Choroid plexus epithelial cell (primary cell): ENCODE measurements at regions not wholly inside any gene's neighbourhood (a gene's known extent, or its start where the extent isn't known, plus 50 kb on each side); places are given as distances from the start of the nearest gene placed in this dataset.

Experiments
- DNase-seq: peaks from one replicate; pipeline ENCODE4 v3.0.0-alpha.2; 2010; ENCODE audit warnings: low read depth
- H3K4me3 ChIP-seq: 2 replicates; pipeline ENCODE4 v1.5.1; 2011; ENCODE audit warnings: low read depth, mild to moderate bottlenecking, control low read depth, low read length, moderate library complexity
- TF ChIP-seq, protein P1 (sequence below): conservative IDR thresholded peaks from 2 replicates; pipeline ENCODE4 v1.5.1; 2011; ENCODE audit warnings: low read depth, mild to moderate bottlenecking, control low read depth, inconsistent platforms, low read length, moderate library complexity

DNA sequence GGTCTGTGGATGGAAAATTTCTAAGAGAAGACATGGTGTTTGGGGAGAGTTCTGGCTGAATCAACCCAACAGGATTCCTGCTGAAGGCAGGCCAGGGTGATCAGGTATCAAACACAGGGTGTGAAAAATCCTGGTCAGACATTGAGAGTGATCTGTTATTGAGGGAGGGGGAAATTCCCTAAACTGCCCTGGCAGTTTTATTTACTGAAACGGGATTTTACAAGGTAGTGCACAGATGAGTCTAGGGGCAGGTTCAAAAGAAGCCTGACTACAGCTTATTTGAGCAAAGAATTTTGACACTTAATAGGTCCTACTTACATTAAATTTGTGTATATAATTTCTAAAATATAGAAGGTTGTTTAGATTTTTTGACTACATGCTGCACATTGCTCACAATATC lies 569.4 kb upstream of the RGS18 start:
- TF ChIP-seq, protein P1, sequence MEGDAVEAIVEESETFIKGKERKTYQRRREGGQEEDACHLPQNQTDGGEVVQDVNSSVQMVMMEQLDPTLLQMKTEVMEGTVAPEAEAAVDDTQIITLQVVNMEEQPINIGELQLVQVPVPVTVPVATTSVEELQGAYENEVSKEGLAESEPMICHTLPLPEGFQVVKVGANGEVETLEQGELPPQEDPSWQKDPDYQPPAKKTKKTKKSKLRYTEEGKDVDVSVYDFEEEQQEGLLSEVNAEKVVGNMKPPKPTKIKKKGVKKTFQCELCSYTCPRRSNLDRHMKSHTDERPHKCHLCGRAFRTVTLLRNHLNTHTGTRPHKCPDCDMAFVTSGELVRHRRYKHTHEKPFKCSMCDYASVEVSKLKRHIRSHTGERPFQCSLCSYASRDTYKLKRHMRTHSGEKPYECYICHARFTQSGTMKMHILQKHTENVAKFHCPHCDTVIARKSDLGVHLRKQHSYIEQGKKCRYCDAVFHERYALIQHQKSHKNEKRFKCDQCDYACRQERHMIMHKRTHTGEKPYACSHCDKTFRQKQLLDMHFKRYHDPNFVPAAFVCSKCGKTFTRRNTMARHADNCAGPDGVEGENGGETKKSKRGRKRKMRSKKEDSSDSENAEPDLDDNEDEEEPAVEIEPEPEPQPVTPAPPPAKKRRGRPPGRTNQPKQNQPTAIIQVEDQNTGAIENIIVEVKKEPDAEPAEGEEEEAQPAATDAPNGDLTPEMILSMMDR = no peak
- no peak overlapping the region for H3K4me3 ChIP-seq
- no peak for DNase-seq

DNA sequence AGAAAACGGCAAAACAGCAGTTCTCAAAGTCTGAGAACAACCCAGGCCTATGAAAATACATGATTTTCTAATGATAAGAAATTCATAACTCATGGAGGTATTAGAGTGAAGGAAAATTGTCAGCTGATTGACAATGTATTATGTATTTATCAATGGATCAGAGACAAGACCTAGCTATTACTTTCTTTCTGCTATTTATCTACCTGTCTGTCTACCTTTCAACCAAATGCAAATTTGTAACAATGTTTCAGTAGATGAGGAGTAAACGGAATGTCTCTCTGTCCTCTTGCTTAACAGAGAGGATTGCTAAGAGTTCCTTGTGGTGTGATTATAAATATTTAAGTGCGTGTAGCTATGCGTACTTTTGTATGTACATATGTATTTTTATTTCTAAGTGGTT lies 568.7 kb upstream of the RGS18 start:
- TF ChIP-seq, protein P1 = no peak
- H3K4me3 ChIP-seq = no peak overlapping the region
- DNase-seq = no peak

DNA sequence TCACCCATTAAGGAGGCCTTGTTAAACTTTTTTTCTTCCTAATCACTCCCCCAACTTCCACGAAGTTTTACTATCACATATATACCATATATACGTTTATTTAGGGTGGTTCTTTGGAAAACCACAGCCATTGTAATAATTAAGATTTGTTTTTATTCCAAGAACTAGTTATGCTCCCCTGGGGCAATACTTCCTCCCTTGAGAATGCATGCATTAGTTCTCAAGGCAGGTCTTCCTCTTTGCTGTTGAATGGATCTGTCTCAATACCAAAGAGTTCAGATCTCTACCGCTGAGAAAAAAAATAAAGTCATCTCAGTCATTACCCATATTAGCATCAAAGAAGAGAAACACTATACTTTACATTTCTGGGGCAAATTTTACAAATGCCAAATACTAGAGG lies 567.7 kb upstream of the RGS18 start:
- no peak overlapping the region for H3K4me3 ChIP-seq
- TF ChIP-seq, protein P1 = no peak
- DNase-seq = no peak

DNA sequence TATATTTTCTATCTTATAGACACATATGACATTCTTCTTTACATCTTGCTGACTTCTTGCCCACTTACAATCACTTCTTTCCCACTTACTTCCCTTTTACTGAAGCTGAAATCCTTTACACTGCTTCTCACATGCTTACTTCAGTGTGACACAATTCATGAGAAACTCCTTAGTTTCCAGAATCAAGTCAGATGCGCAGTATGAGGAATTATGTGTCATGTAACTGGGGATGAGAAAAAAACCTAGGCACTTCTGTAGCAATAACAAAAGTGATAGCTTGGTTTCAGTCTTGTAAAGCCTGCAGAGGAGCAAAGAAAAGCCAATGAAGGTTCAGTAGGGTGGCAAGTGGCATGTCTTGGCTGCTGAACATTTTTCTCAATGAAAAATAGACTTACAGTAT lies 566.2 kb upstream of the RGS18 start:
- TF ChIP-seq, protein P1 = no peak
- DNase-seq = no peak
- no peak overlapping the region for H3K4me3 ChIP-seq

DNA sequence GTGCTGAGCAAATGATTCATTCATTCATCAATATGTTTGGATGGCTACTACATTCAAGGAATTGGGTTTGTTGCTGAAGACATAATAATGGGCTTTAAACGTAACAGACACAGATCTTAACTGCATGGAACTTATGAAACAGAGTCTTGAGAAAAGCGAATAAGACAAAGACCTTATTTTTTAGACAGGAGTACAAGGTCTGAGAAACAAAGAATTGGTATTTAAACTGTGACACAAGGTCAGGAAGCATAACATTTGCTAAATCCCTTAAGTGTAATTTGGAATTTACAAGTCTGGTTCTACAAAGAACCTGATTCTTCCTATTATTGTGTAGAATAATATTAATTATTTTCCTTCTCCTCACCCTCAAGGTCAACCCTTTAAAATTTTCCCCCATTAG lies 565.4 kb upstream of the RGS18 start:
- H3K4me3 ChIP-seq = no peak overlapping the region
- no peak for DNase-seq
- TF ChIP-seq, protein P1 = no peak

DNA sequence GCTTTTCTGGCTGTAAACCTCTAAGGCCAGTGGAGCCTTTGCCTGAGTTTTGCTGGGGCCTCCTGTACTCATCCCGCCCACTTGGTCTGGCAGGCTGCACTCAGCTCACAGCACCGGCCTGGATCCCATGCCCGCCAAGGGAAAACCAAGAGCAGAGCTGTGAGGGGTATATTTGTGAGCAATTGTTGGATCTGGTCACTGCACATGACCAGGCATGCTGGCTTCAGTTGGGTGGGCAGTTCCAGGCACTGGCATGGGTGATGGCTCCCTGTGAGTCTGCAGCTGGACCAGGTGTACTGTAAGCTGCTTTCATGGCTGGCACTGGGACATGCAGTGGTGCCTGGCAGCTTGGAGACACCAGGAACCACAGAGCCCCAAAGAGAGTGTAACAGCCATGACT lies 563.1 kb upstream of the RGS18 start:
- TF ChIP-seq, protein P1 = no peak
- H3K4me3 ChIP-seq = no peak overlapping the region
- DNase-seq = no peak

DNA sequence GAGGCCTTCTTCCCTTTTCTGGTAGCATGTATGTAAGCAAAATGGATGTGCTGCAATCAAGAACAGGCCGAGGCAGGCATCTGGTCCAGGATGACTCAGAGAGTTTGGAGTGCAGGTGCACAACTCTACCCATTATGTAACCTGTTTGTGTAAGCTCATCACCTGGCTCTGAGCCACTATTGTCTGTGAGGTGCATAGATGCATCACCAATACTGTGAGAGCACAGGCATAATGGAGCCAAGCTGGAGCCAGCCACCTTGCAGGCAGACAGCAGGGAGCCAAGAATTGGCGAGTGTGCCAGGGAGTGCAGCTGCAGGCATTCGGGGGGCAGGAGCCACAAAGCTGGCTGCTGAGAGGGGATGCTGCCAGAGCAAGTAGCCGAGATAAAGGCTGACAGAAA lies 549.9 kb upstream of the RGS18 start:
- H3K4me3 ChIP-seq = no peak overlapping the region
- TF ChIP-seq, protein P1 = no peak
- DNase-seq = no peak
